GM19099 (cell line): ENCODE measurements at regions not wholly inside any gene's neighbourhood (a gene's known extent, or its start where the extent isn't known, plus 50 kb on each side); places are given as distances from the start of the nearest gene placed in this dataset.

ENCODE experiments used
- POLR2A ChIP-seq: IDR thresholded peaks from 3 replicates; pipeline ENCODE4 v1.6.1; 2011; ENCODE audit warnings: low read depth; ENCODE audit not compliant: insufficient read length; ENCODE audit errors: extremely low read depth

DNA sequence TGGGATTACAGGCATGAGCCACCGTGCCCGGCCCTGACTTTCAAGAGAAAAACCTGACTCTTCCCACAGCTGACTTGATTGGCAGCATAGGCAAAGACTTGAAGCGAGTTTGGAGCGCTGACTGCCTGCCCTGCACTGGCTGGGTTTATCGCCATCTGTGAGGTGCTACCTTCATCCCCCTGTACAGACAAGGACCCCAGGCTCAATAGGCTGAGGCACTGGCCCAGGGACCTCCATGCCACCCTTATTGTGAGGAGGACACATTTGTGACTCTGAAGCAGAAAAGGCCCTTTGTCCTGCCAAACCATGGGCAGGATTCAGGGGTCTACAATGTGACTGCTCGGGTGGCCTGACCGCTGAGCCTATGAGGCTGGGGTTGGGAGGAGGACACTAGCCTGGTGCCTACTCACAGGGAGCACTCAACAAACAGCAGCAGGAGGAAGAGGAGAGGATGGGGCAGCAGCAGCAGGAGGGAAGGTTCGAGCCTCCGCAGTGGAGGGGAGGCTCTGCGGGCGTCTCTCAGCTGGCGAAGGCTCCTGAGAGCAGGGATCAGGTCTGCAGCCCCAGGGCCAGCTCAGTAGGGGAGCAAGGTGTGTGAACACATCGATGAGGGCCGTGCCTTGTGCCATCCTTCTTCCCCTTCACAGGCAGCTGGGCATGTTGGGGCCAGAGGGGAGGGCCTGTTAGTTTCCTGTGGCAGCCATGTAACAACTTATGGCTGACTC, 72.9 kb upstream of the WNT7B start:
- no peak for TF ChIP-seq POLR2A

DNA sequence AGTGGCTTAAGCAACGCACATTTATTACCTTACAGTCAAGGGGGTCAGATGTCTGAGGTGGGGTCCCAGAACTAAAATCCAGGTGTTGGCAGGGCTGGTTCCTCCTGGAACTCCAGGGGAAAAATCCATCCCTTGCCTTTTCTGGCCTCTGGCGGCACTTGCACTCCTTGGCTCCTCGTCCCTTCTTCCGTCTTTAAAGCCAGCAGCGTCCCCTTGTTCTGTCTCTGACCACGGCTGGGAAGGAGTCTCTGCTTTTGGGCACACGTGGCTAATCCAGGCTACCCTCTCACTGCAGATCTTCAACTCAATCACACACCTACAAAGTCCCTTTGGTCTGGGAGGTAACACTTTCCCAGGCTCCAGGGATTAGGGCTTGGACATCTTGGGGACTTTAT, 73.5 kb upstream of the WNT7B start:
- no peak for TF ChIP-seq POLR2A

DNA sequence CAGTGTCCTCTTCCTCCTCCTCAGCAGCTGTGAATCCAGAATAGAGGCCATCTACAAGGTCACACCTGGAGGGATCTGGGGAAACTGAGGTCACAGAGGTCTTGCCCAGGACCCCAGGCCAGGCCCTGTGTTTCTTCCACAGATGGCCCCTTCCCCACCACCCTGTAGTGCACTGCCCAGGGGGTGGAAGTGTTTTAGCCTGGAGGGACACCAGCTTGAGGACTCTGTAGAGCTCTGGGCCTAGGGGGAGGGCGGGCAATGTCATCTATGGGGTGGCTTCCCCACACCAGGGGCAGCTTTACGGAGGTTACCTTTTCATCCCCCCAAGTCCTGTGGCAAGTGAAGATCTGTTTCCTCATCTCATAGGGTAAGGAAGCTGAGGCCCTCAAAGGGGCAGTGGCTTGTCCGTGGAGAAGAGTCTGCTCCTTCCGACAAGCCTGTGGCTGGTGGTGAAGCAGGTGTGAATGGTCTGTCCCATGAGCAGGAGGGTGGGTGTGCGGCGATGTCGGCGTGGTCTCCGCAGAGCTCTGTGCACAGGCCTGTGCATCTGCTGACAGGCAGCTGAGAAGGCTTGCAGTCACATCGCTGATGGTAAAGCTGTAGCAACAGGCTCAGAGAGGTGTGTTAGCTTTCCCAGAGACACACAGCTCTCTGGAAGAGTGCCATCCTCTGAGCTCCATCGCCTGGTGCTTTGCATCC, 74.1 kb upstream of the WNT7B start:
- no peak for TF ChIP-seq POLR2A

DNA sequence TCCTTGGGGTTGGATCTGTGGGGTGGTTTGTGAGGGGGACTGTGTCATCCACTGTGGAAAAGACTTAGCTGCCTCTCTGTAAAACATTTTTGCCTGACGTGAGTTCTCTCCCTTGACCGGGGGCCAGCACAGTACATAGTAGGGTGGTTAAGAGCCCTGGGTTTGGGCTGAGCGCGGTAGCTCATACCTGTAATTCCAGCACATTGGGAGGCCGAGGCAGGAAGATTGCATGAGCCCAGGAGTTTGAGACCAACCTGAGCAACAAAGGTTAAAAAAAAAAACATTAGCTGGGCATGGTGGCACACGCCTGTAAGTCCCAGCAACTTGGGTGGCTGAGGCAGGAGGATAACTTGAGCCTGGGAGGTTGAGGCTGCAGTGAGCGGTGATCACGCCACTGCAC, 74.7 kb upstream of the WNT7B start:
- no peak for TF ChIP-seq POLR2A

DNA sequence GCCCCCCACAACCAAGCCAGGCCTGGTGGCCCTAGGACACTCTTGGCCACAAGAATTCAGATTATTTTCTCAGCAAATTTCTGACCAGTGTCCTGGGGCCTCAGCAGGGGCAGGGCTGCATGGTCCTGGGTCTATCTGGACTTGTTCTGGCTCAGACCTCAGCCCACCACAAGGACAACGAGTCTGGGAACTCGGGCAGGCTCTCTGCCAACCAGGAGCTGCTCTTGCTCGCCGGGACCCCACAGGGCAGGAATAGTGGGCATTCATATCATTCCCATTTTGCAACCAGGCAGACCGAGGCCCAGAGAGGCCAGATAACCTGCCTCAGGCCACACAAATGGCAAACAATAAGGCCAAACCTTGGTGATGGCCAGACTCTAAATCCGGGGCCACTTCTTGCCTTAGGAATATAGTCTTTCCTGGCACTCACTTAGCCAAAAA, 75.4 kb upstream of the WNT7B start:
- no peak for TF ChIP-seq POLR2A

DNA sequence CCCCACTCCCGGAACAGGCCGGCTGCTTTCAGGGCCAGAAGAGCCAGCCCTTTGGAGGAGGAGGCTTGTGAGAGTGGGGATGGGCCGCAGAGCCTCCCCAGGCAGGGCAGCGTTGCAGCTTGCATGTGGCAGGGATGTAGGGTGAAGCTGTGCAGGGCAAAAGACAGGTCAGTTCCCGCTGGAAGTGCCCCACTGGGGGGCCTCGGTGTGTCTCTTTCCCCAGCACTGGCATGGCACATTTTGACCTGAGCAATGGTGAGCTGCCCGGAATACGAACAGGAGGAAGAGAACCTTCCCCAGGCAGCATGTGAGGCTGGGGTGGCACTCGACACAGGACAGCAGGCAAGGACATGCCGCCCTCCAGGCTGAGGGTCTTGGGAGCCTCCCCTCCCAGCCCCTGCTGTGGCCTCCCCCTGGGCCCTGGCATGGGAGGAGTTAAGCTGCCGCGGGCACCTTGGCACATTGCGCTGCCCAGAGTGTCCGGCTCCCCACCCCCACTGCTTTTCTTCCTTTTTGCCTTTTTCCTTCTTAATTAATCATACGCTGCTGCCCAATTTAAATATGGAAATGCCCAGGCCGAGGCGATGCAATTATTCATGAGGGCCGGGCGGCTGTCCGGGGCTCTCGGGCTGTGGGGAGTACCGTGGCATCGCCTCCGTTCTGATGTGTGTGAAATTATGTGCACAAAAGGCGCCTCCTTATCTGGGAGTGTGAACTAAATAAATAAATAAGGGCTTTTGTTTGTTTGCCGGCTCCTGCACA, 76.0 kb upstream of the WNT7B start:
- no peak for TF ChIP-seq POLR2A

DNA sequence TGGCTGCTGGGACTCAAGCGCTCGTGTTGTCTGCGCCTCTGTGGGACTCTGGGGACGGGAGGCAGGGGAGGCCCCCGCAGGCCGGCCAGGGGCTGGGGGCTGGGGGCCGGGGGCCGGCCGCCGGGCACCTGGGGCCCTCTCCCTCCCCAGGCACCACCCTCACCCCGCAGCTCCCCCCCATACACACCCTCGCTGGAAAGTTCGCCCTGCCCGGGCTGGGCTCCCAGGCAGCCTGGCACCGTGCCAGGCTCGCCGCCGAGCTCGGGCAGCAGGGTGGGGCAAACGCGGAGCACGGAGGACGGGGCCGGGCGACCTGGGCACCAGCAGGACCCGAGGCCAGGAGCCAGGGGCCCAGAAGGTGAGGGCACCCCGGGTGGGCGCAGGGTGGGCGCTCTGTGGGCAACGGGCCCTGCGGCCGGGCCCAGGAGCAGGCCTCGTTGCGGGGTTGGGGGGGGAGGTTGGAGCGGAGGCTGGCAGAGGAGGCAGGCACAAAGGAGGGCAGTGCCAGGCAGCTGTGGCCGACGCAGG, 76.7 kb upstream of the WNT7B start:
- TF ChIP-seq POLR2A = no peak

DNA sequence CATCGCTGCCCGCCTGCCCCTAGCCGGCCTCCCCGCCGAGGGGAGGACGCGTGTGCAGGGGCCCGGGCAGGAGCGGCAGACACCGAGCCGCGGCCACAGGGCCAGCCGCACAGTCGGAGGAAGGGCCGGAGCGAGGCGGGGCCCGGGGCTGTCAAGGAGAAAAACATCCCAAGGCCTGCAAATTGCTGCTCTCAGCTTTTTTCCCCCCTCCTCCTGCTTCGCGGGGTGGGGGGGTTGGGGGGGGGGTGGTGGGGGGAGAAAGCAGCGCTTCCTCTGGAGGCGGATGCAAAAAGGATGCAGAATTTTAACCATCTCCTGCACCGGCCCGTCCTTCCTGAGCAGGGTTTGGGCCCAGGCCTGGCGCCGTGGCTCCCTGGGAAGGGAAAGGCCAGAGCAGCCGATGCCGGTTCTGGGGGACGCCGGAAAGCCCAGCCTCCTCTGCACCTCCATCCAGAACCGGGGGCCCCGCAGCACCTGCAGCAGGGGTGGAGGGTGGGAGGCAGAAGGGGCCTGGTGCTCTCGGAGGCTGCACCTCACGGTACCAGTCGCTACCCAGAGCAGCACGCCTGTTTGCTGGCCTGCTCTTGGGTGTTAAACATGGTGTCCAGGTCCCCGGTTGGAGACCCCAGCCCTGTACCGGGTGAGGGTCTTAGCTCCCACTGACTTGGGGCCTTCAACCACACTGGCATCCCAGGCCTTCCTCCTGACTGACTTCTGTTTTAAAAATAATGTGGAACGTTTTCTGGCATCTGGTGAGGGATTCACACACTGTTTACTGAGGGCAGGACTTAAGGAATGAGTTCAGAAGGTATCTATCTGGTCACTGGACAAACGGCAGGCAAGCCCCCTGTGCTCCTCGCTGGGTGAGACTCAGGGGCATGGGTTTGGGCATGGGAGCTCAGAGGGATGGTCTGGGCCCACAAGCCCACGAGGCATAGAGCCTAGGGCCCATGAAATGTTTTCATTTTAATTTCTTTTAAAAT, 77.4 kb upstream of the WNT7B start:
- peak; percentile 49 for TF ChIP-seq POLR2A

DNA sequence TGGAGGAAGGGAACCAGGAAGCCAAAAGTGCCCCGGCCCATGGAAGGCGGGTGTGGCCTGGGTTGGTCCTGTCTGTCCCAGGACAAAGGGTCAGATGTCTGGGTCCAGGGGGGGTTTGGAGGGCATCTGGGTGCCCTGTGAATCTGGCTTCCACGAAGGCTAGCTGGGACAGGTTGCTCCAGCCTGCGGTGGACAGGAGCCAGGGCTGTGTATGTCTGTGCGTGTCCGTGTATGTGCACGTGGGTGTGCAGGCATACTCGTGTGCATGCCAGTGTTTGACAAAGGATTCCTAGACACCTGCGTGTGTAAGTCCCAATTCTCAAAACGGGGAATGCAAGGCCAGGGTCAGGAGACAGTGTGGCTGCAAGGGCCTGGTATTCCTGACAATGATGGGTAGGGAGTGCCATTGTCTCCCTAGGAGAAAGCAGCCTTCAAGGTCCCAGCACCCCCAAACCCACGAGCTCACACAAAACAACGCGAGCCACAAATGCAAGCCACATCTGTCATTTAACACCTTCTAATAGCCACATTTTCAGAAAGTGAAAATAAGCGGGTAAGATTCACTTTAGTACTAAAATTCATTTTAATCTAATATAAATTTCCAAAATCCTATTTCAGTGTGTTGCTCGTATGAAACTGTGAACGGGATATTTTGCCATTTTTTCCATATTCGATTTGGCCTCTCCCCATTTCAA, 78.4 kb upstream of the WNT7B start:
- no peak for TF ChIP-seq POLR2A

DNA sequence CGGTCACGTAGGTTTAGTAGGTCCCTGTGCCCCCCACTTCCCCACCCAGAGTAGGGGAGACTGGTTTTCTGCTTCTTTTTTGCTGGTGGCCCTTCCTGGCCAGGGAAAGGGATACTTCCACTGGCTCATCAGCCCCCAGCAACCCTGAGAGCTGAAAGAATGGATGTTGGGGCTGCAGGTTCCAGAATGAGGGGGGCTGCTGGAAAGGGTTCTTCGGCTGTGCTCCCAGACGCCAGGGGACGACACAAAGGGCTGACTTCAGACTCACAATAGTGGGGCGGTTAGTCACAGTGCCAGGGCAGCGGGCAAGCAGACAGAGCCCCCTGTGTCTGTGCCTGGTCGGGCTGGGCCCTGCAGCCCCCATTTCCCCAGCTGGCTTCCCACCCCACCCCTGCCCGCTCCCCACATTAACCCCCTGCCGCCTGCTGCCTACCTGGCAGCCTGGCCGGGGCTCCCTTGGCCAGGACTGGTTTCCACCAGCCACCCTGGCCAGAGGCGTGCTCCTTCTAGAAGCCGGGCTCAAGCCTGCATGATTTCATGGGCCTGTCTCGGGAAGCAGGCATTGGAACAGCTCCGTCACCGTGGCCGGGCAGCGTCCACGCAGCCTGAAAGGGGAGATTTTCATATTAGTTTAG, 79.1 kb upstream of the WNT7B start:
- no peak for TF ChIP-seq POLR2A

DNA sequence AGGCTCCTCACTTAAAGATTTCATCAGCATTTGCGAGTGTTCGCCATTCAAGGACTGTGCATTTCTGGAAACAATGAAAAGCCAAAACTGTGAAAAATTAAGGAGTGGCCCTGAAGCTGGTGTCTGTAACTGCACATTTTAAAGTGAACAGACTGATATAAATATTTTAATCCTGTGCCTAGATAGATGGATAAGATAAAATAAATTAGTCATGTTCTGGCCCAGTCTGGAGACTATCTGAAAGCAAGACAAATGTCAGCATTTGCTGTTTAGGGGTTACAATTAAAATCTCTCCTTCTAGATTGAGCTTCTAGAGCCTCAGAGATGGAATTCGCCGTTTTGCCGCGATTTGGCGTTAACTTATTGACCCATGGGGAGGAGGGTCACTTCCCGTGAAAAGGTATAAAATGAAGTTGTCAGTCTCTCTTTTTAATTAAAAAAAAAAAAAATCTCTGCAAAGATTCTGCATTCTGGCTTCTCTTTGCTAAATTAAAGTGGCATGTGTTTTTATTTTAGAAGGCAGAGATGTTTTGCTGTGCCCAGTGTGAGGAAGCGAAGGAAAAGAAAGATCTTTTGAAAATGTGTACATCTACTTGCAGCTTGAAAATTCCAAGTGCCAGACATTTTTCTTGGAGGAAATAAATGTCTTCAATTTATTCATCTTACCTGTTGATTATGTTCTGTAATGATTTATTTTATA, 79.7 kb upstream of the WNT7B start:
- no peak for TF ChIP-seq POLR2A

DNA sequence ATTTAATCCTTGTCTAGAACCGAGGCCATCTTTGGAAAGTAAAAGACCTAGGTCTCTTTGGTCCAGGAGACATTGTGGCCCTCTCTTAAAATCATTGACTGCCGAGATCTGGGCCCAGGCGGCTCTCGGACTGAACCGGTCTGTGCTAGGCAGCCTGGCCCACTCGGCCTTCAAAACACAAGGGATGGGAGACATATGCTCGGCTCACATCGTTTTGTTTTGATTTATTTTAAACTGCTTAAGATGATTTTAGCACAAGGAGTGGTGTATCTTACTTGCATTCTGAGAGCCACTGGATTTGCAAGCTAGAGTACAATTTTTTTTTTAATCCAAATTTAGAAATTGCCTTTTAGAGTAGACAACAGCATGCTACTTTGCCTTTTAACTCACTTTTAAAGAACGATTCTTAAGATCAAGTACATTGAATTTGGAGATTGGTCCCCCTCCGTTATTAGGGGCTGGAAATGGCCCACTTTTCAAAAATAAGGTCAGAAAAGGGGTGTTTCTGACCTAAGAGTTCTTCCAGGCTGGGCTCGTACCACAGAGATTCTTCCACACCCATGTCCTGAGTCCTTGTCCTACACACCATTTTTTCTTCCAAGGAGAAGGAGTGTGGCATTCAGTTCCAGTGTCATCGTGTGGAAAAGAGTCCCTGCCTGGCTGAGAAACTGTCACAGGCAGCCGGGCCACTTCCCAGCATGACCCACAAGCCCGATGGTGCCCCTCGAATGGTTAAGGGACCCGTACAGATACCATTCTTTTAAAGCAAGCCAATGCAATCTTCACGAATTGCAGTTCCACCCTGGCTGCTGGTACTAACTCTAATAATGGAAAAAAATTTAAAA, 80.5 kb upstream of the WNT7B start:
- no peak for TF ChIP-seq POLR2A

DNA sequence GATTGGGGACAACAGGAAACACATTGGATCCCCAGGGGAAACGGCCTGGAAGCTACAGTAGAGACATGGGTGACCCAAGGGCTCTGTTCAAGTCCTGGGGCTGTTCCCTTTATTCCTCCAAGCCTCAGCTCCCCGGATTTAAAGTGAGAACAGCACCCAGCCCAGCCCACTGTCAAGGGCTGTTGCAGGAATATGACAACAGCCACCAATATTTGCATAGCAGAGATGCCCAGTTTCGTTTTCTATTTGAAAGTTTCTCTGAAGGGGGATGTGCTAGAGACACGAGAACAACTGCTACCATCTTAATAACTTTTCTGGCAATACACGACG, 81.1 kb upstream of the WNT7B start:
- TF ChIP-seq POLR2A = peak; percentile 68
